HEK293 (cell line): ENCODE measurements at regions not wholly inside any gene's neighbourhood (a gene's known extent, or its start where the extent isn't known, plus 50 kb on each side); places are given as distances from the start of the nearest gene placed in this dataset.

Experiments used
- CTCF ChIP-seq: fragments of 450-650 bp; formaldehyde crosslinking; IDR thresholded peaks from 2 replicates; pipeline ENCODE4 v1.5.1; 2016; ENCODE audit warnings: missing biosample characterization, missing genetic modification characterization
- KLF7 ChIP-seq: fragments of 450-650 bp; formaldehyde crosslinking; IDR thresholded peaks from 2 replicates; pipeline ENCODE4 v1.5.1; 2016; ENCODE audit warnings: missing biosample characterization, missing genetic modification characterization, borderline replicate concordance
- OSR2 ChIP-seq: fragments of 450-650 bp; formaldehyde crosslinking; IDR thresholded peaks from 2 replicates; pipeline ENCODE4 v1.5.1; 2016; ENCODE audit warnings: missing biosample characterization, missing genetic modification characterization
- PRDM10 ChIP-seq: fragments of 450-650 bp; formaldehyde crosslinking; IDR thresholded peaks from 2 replicates; pipeline ENCODE4 v1.5.1; 2016; ENCODE audit warnings: missing biosample characterization, missing genetic modification characterization
- SETDB1 ChIP-seq: IDR thresholded peaks from one replicate; pipeline ENCODE4 v1.6.1; 2017; ENCODE audit warnings: mild to moderate bottlenecking, low read length, moderate library complexity, mixed read lengths; ENCODE audit not compliant: insufficient read length
- ZNF121 ChIP-seq: fragments of 450-650 bp; formaldehyde crosslinking; IDR thresholded peaks from 2 replicates; pipeline ENCODE4 v1.5.1; 2016; ENCODE audit warnings: missing biosample characterization, missing genetic modification characterization
- ZNF350 ChIP-seq: fragments of 450-650 bp; formaldehyde crosslinking; IDR thresholded peaks from 2 replicates; pipeline ENCODE4 v1.5.0; 2017; ENCODE audit warnings: missing biosample characterization, mild to moderate bottlenecking, missing genetic modification characterization
- ZNF747 ChIP-seq: fragments of 450-650 bp; formaldehyde crosslinking; IDR thresholded peaks from 2 replicates; pipeline ENCODE4 v1.5.1; 2016; ENCODE audit warnings: missing biosample characterization, missing genetic modification characterization
- TF ChIP-seq, protein P1 (sequence below): fragments of 450-650 bp; formaldehyde crosslinking; optimal IDR thresholded peaks from 2 replicates; pipeline ENCODE3; 2016; ENCODE audit warnings: missing biosample characterization, mild to moderate bottlenecking, missing genetic modification characterization
- TF ChIP-seq, protein P2 (sequence below): fragments of 450-650 bp; formaldehyde crosslinking; IDR thresholded peaks from 2 replicates; pipeline ENCODE4 v1.5.1; 2016; ENCODE audit warnings: missing biosample characterization, missing genetic modification characterization

GRCh38 chr7:65809259-65809981 is 63.5 kb upstream of the VKORC1L1 start:
- TF ChIP-seq, protein P1, sequence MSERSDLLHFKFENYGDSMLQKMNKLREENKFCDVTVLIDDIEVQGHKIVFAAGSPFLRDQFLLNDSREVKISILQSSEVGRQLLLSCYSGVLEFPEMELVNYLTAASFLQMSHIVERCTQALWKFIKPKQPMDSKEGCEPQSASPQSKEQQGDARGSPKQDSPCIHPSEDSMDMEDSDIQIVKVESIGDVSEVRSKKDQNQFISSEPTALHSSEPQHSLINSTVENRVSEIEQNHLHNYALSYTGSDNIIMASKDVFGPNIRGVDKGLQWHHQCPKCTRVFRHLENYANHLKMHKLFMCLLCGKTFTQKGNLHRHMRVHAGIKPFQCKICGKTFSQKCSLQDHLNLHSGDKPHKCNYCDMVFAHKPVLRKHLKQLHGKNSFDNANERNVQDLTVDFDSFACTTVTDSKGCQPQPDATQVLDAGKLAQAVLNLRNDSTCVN (tag by site-specific recombination): no peak
- TF ChIP-seq, protein P2, sequence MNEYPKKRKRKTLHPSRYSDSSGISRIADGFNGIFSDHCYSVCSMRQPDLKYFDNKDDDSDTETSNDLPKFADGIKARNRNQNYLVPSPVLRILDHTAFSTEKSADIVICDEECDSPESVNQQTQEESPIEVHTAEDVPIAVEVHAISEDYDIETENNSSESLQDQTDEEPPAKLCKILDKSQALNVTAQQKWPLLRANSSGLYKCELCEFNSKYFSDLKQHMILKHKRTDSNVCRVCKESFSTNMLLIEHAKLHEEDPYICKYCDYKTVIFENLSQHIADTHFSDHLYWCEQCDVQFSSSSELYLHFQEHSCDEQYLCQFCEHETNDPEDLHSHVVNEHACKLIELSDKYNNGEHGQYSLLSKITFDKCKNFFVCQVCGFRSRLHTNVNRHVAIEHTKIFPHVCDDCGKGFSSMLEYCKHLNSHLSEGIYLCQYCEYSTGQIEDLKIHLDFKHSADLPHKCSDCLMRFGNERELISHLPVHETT (tag by site-specific recombination): no peak
- no peak for TF ChIP-seq ZNF747 (tag by site-specific recombination)
- TF ChIP-seq KLF7: no peak
- no peak for TF ChIP-seq CTCF (tag by site-specific recombination)
- TF ChIP-seq OSR2: no peak
- TF ChIP-seq PRDM10 (tag by site-specific recombination): no peak
- TF ChIP-seq ZNF121 (tag by site-specific recombination): no peak
- no peak for TF ChIP-seq ZNF350
- TF ChIP-seq SETDB1: no peak
